ENCODE measurements at regions not wholly inside any gene's neighbourhood (a gene's known extent, or its start where the extent isn't known, plus 50 kb on each side); places are given as distances from the start of the nearest gene placed in this dataset.
A peak's percentile ranks its signal among the peaks of the same experiment; 100 is the strongest.
"Not testable (repeated sequence)": the region's sequence is repeated elsewhere in the genome, so short reads cannot be mapped to it uniquely, and the experiment has no call there.

- not testable (repeated sequence) for DNase-seq (ENCODE audit: low spot score)
Observed at GRCh38 chr2:37806004-37806403, 119.1 kb upstream of the RMDN2 start.

- peak; percentile 68 for DNase-seq (ENCODE audit: low spot score)
Observed at GRCh38 chr2:37809525-37809924, 115.6 kb upstream of the RMDN2 start.

GRCh38 chr2:37809931-37810570, 115.0 kb upstream of the RMDN2 start:
- DNase-seq (ENCODE audit: low spot score), result no peak

DNA sequence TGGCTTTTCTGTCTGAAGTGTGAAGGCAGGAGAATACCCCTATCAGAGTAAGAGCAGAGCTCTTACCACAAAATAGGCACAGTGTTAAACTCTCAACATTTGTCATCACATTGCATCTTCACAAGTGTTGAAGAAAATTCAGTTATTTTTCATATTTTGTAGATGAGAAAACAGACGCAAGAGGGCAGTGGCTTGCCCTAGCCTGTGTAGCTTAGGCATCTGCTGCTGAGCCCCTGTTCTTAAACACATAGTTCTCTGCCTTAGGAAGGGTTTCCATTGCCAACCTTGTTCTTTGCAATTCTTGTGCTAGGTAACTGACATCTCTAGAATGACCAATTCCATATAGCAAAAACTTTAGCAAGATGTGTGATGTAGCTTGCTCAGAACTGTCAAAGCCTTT, 112.7 kb upstream of the RMDN2 start:
- no peak for DNase-seq (ENCODE audit: low spot score)

DNA sequence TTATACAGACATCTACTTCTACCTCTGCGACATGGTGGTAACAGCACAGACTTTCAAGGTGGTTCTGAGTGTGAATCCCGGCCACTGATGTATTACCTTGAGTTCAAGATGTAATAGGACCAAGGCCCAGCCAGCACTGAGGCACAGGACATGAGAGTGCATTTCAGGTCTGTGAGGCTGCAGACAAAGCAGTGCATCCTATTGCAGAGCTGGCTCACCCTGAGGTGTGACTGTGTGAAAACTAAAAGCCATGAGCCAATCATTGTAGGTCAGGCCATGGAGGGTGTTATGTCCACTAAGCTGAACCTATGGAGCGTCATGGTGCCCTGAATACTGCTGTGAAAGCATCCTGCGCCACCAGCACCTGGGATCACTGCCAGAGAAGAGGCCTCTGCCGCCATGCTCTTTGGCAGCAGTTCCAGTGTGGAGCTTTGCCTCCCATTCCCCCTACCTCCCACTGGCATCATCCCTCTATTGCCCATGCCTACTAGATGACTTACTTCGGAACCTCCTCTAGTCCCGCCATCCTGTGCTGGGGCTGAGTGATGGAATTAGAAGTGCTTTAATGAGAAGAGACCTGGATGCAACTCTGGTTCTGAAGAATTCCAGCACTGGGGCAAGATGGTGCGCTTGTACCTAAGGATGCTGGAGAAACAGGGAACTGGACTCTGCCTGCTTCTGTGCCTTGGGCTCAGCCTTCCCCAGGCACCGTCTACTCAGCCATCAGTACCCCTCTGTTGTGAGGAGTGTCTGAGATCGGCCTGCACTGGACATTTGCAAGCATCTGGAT, 112.0 kb upstream of the RMDN2 start:
- DNase-seq (ENCODE audit: low spot score), result no peak

DNA sequence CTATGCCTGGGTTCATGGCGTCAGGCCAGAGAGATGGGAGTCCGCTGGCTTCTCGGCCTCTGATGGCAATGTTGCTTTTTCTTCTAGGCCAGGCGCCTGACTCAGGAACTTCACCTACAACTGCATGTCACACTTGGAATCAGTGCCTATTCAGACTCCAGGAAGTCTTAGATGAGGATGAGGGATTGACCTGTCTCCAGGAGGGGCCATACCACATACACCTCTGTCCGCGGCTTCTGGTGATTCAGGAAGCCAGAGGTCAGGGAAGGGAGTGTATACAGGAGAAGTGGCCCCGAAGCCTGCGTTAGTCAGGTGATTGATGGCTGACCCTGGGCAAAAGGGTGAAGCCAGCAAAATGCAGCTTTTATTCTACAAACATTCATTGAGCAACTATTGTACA, 109.1 kb upstream of the RMDN2 start:
- DNase-seq (ENCODE audit: low spot score), result no peak

DNA sequence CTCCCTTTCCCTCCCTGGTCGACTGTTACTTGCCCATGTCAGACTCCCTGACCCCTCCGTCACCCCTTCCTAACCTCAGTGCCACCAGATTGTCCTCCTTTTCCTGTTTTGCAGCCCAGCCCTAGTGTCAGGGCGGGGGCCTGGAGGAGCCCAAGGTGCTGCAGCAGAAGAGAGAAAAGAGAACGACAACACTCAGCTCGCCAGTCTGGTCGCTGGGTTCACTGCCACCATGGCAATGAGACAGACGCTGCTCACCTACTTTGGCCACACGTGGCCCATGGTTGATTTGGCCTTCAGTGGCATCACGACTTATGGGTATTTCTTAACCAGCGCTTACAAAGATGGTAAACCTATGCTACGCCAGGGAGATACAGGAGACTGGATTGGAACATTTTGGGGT, 108.4 kb upstream of the RMDN2 start:
- no peak for DNase-seq (ENCODE audit: low spot score)

- no peak for DNase-seq (ENCODE audit: low spot score)
Observed at GRCh38 chr2:37819186-37819585, 105.9 kb upstream of the RMDN2 start.

- no peak for DNase-seq (ENCODE audit: low spot score)
Observed at GRCh38 chr2:37820471-37820986, 104.6 kb upstream of the RMDN2 start.

DNA sequence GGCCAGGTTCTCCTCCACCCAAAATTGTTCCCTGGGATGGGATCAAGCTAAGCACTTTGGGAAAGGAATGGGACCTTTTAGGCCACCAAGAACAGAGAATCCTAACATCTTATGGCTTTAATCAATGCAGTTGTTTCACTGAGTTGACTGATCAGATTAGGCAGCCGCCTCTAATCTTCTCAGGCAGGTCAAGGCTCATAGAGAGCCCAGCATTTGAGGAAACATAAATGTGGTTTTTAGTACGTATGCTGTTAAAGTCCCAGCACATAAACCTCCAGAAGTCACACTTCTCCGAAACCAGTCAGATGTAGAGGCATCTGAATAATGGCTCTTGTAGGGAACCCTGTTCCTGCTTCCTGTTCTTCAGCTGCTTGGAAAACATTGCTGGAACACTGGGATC, 99.5 kb upstream of the RMDN2 start:
- no peak for DNase-seq (ENCODE audit: low spot score)

- DNase-seq (ENCODE audit: low spot score), result no peak
Observed at GRCh38 chr2:37826611-37827010, 98.5 kb upstream of the RMDN2 start.

DNA sequence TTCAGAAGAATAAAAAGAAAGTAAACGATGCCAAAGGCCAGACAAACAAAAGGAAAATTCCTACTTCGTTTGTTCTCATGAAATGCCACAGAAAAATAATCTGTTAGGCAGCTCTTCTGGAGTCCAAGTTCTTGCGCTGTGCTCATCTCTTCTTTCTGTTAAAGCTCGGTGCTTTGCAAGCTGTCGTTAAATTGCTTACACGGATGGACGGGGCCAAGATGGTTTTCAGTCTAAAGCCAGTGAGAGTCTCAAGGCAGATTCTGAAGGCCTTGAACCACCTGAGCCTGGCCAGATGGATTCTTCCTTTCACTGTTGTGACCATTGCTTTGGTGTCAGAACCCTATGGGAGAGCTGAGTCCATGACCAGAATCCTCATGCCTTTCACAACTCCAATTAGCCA, 97.6 kb upstream of the RMDN2 start:
- no peak for DNase-seq (ENCODE audit: low spot score)

GRCh38 chr2:37827911-37828511, 97.1 kb upstream of the RMDN2 start:
- no peak for DNase-seq (ENCODE audit: low spot score)

DNA sequence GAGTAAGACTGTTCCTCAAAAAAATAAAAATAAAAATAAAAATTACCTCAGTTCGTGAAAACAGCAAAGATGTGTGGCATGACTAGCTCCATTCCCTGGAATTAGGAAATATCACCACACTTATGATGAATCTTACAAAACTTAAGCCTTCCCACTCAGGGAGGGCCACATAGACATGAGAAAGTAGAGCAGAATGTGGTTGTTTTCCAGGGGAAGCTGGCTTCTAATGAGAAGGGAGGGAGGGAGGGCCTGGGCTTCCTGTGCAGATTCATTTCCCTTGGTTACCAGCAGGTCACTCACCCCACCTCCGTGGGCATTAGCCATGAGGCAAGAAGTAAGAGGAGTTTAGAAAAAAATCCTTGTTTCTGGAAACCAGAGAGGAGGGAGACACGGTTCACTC, 95.9 kb upstream of the RMDN2 start:
- DNase-seq (ENCODE audit: low spot score), result no peak

GRCh38 chr2:37829616-37830395, 95.3 kb upstream of the RMDN2 start:
- no peak for DNase-seq (ENCODE audit: low spot score)

DNA sequence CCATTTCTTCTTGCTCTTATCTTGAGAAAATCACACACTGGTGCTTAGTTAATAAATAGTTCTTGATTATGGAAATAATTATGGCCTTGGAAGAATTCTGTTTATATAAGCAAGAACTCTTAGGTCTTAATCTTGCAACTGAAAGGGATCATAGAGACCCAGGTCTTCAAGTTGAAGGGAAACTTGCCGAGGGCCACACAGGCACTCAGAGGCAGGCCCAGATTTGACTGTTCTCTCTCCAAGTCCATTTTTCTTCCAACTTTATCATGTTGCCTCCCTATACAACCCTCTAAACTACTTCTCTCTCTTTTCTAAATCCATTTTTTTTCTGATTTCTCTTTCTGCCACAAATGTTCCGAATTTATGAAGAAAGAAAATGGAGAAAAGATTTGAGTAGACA, 94.5 kb upstream of the RMDN2 start:
- no peak for DNase-seq (ENCODE audit: low spot score)

DNA sequence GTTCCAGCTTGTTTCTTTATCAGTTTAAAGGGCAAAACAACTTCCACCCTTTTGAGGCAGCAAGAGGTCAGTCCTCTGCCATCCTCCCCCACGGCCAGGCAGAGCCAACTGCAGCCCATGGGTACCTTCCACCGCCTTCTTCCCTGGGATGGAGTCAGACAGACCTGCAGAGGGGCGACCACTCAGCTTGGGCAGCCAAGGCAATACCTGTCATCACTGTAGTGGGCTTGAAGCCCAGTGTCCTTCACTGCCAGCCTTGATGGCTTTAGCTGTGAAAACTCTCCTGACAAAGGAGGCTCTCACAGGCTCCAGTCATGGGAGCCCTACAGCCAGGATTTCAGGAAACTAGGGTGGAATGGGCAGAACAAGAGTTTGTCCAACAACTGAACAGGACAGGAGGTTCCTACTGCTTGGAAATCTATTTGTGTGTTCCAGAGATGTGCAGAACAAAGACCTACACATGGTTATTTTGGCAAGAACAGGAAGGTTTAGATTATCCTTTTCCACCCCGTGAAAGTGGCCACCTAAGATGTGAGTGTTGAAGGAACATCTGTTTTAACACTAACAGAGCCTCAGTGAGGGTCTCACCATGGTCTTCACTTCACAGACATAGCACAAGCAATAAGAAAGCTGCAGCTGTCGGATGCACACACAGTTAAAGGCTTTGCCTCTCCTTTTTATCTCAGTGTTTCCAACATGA, 93.9 kb upstream of the RMDN2 start:
- no peak for DNase-seq (ENCODE audit: low spot score)

DNA sequence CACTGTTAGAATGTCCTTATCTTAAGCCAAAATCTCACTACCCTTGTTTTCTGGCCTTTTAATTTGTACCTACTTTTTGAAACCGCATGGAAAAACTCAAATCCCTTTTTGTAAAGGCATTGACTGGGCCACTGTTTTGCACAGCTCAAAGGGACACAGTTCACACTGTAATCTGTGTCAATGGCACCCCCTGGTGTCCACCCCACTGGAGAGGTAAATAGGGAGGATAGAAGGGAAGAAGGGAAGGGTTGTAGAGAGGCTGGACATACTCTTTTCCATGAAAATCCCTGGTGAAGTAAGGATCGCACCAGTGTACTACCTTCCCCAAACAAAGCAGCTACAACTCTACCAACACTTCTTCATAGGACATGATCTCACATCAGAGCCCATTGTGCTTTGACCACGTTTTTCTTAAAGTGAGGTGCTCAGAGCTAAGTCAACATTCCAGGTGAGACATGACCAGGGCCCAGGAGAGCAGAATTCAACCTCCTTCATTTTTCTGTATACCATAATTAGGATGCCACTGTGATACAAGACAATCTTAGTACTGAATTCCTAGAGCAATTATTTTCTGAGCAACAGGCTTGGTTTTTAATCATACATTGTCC, 92.4 kb upstream of the RMDN2 start:
- DNase-seq (ENCODE audit: low spot score), result peak; percentile 95

DNA sequence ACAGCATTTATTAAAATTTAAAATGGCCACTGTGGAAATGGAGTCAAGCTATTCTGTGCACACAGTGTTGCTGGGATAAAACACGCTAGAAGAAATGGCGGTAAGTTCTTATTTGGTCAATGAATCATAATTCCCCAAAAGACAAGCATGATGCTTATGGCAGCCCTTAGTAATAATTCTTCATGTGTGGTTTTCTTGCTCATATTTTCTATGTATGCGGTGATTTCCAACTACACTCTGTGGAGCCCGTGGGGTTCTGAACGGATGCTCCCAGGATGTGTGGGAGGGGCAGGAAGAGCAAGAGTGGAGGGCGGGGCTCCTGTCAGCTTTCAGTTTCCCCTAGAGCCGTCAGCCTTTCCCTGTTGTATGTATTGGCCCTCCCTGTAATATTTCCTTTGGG, 91.7 kb upstream of the RMDN2 start:
- DNase-seq (ENCODE audit: low spot score), result no peak

GRCh38 chr2:37836270-37836669, 88.8 kb upstream of the RMDN2 start:
- DNase-seq (ENCODE audit: low spot score), result no peak

DNA sequence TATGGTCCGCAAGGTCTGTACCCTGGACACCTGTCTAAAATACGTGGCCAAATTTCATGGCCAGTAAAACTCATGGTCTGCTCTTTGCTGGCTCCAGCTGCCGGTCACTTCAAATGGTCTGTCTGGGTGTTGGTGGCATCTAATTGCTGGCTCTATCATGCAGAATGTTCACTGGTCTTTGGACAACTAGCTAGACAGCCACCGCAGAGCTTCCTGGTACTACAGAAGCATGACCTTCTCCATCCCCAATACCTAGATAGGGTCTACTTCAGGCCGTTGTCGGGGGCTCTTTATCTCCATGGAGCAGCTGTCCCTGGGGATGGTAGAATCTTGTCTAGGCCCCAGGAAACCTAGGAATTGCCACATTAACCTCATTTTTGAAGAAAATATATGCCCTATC, 88.4 kb upstream of the RMDN2 start:
- no peak for DNase-seq (ENCODE audit: low spot score)
